ENCODE measurements at regions not wholly inside any gene's neighbourhood (a gene's known extent, or its start where the extent isn't known, plus 50 kb on each side); places are given as distances from the start of the nearest gene placed in this dataset.

- TF ChIP-seq CTCF (IDR thresholded peaks at IDR 0.05), result no peak
- TF ChIP-seq EZH2 (IDR thresholded peaks at IDR 0.05; ENCODE audit: borderline replicate concordance, insufficient read depth, low read depth, low read length, poor library complexity, severe bottlenecking), result no peak
Observed at GRCh38 chr10:59025981-59026765, 150.3 kb upstream of the PHYHIPL start.

All from B cell (primary cell).